ENCODE measurements at regions not wholly inside any gene's neighbourhood (a gene's known extent, or its start where the extent isn't known, plus 50 kb on each side); places are given as distances from the start of the nearest gene placed in this dataset.

GRCh38 chr14:71432334-71433110 is 499.7 kb upstream of the RGS6 start:
- TF ChIP-seq TEAD1 (CRISPR knock-in tag; IDR thresholded peaks at IDR 0.05), result no peak
- TF ChIP-seq ELF4 (CRISPR knock-in tag; IDR thresholded peaks at IDR 0.05), result no peak
- no peak for TF ChIP-seq CBX5 (IDR thresholded peaks at IDR 0.05; ENCODE audit: borderline replicate concordance, low read depth)

All from K562 (cell line).